Calu3 (cell line): ENCODE measurements at regions not wholly inside any gene's neighbourhood (a gene's known extent, or its start where the extent isn't known, plus 50 kb on each side); places are given as distances from the start of the nearest gene placed in this dataset.
"Not testable (repeated sequence)": the region's sequence is repeated elsewhere in the genome, so short reads cannot be mapped to it uniquely, and the experiment has no call there.

Source experiments
- BruUV-seq: library from RNA; stranded (reverse); fragments of 400-500 nt; replicated peaks from 2 replicates; lab custom pipeline; 2021; lab: Mats Ljungman, UMichigan
- CTCF ChIA-PET: fragments of 300-600 bp; sonication (Branson Sonifier 250); formaldehyde crosslinking; loops from one replicate; lab custom pipeline; 2022; ENCODE audit warnings: antibody characterized with exemption; lab: Charles Lee
- DNase-seq: peaks from one replicate; pipeline ENCODE4 v3.0.0; 2022
- H3K27ac Mint-ChIP-seq: one replicate; pipeline ENCODE4 v1.8.0; 2022; ENCODE audit warnings: mixed read lengths; ENCODE audit not compliant: unreplicated experiment
- H3K27me3 Mint-ChIP-seq: one replicate; pipeline ENCODE4 v1.8.0; 2022; ENCODE audit warnings: mixed read lengths; ENCODE audit not compliant: unreplicated experiment
- H3K36me3 Mint-ChIP-seq: one replicate; pipeline ENCODE4 v1.8.0; 2022; ENCODE audit warnings: mild to moderate bottlenecking, moderate library complexity, mixed read lengths; ENCODE audit not compliant: insufficient read depth, unreplicated experiment
- H3K4me1 Mint-ChIP-seq: one replicate; pipeline ENCODE4 v1.8.0; 2022; ENCODE audit warnings: mild to moderate bottlenecking, low read depth, mixed read lengths; ENCODE audit not compliant: unreplicated experiment
- H3K4me3 Mint-ChIP-seq: one replicate; pipeline ENCODE4 v1.8.0; 2022; ENCODE audit warnings: mild to moderate bottlenecking, low read depth, moderate library complexity, mixed read lengths; ENCODE audit not compliant: unreplicated experiment
- H3K9me3 Mint-ChIP-seq: one replicate; pipeline ENCODE4 v1.8.0; 2022; ENCODE audit warnings: low read depth, mixed read lengths; ENCODE audit not compliant: unreplicated experiment
- CTCF ChIP-seq: fragments of 200-600 bp; IDR thresholded peaks from one replicate; pipeline ENCODE4 v1.8.0; 2022; ENCODE audit warnings: antibody characterized with exemption; ENCODE audit not compliant: unreplicated experiment
- intact Hi-C: fragments of 100-400 bp; cut with micrococcal nuclease; formaldehyde crosslinking; loops from one replicate; pipeline ENCODE4 v1.10.0; 2022; ENCODE audit not compliant: unreplicated experiment

GRCh38 chr13:44667943-44668342 is 91.8 kb upstream of the TSC22D1 start:
- Mint-ChIP-seq H3K4me3 (no peak overlapping the region), H3K9me3 (no peaks in the 10 kb centered on the region), H3K27ac (no peak overlapping the region), H3K4me1 (no peaks in the 10 kb centered on the region), H3K36me3 (no peaks in the 10 kb centered on the region), H3K27me3 (no peaks in the 10 kb centered on the region)
- BruUV-seq = no TSS peak
- CTCF ChIA-PET = no interaction called here
- no peak for TF ChIP-seq CTCF
- intact Hi-C loops = no loop called here
- DNase-seq = no peak

GRCh38 chr13:44666538-44666937 is 90.4 kb upstream of the TSC22D1 start:
- DNase-seq, H3K36me3 Mint-ChIP-seq, H3K4me1 Mint-ChIP-seq, H3K9me3 Mint-ChIP-seq, H3K27ac Mint-ChIP-seq, H3K27me3 Mint-ChIP-seq, CTCF ChIA-PET, intact Hi-C loops, H3K4me3 Mint-ChIP-seq, BruUV-seq: not testable (repeated sequence)

- no peaks in the 10 kb centered on the region for H3K4me1 Mint-ChIP-seq
- intact Hi-C loops = no loop called here
- no peak overlapping the region for H3K27ac Mint-ChIP-seq
- H3K36me3 Mint-ChIP-seq = no peaks in the 10 kb centered on the region
- H3K27me3 Mint-ChIP-seq = peaks cover 11% of the 10 kb centered on the region
- DNase-seq = no peak
- no TSS peak for BruUV-seq
- H3K4me3 Mint-ChIP-seq = no peak overlapping the region
- TF ChIP-seq CTCF = no peak
- H3K9me3 Mint-ChIP-seq = no peaks in the 10 kb centered on the region
- CTCF ChIA-PET = no interaction called here
These were observed 88.2 kb upstream of the TSC22D1 start for GRCh38 chr13:44664308-44664707.

GRCh38 chr13:44662515-44662914 is 86.4 kb upstream of the TSC22D1 start:
- Mint-ChIP-seq H3K27ac (no peak overlapping the region), H3K27me3 (peaks cover 11% of the 10 kb centered on the region), H3K36me3 (no peaks in the 10 kb centered on the region), H3K4me1 (no peaks in the 10 kb centered on the region), H3K4me3 (no peak overlapping the region), H3K9me3 (no peaks in the 10 kb centered on the region)
- BruUV-seq = no TSS peak
- DNase-seq = no peak
- TF ChIP-seq CTCF = no peak
- CTCF ChIA-PET = interaction anchor here (0.7 kb wide), 1 partner anchor 17 kb away, joined by 8 read pairs; no protein-coding TSS in a partner anchor
- intact Hi-C loops = no loop called here

- DNase-seq = no peak
- no peaks in the 10 kb centered on the region for H3K36me3 Mint-ChIP-seq
- H3K27me3 Mint-ChIP-seq = peaks cover 11% of the 10 kb centered on the region
These were observed 85.8 kb upstream of the TSC22D1 start for GRCh38 chr13:44661936-44662335.

More at GRCh38 chr13:44661936-44662335, 85.8 kb upstream of the TSC22D1 start:
- intact Hi-C loops = no loop called here
- no TSS peak for BruUV-seq
- Mint-ChIP-seq H3K4me3 (no peak overlapping the region), H3K9me3 (no peaks in the 10 kb centered on the region), H3K4me1 (no peaks in the 10 kb centered on the region), H3K27ac (no peak overlapping the region)
- TF ChIP-seq CTCF = no peak
- CTCF ChIA-PET = no interaction called here
